GM23248 (cell line): ENCODE measurements at regions not wholly inside any gene's neighbourhood (a gene's known extent, or its start where the extent isn't known, plus 50 kb on each side); places are given as distances from the start of the nearest gene placed in this dataset.

ENCODE experiments used
- DNase-seq: peaks from one replicate; pipeline ENCODE4 v3.0.0-alpha.2; 2015
- H2AFZ ChIP-seq: fragments of 200-600 bp; sonication (generic); 2 replicates; pipeline ENCODE4 v1.6.1; 2016; ENCODE audit warnings: antibody characterized with exemption
- H3F3A ChIP-seq: fragments of 200-600 bp; sonication (generic); 2 replicates; pipeline ENCODE4 v1.6.1; 2016; ENCODE audit warnings: mild to moderate bottlenecking, antibody characterized with exemption, mixed run types; ENCODE audit not compliant: insufficient read depth
- H3K27ac ChIP-seq: fragments of 200-600 bp; sonication (generic); 2 replicates; pipeline ENCODE4 v1.5.1; 2016; ENCODE audit warnings: mild to moderate bottlenecking
- H3K27me3 ChIP-seq: fragments of 200-600 bp; sonication (generic); replicated peaks from 2 replicates; pipeline ENCODE4 v1.6.1; 2016; ENCODE audit warnings: mild to moderate bottlenecking; ENCODE audit not compliant: insufficient read depth
- H3K36me3 ChIP-seq: fragments of 200-600 bp; sonication (generic); 2 replicates; pipeline ENCODE4 v1.6.1; 2016; ENCODE audit warnings: low read depth, mild to moderate bottlenecking
- H3K4me1 ChIP-seq: fragments of 200-600 bp; sonication (generic); 2 replicates; pipeline ENCODE4 v1.6.1; 2016; ENCODE audit warnings: mild to moderate bottlenecking; ENCODE audit not compliant: insufficient read depth
- H3K4me2 ChIP-seq: fragments of 200-600 bp; sonication (generic); one replicate; pipeline ENCODE4 v1.6.1; 2016; ENCODE audit warnings: mild to moderate bottlenecking; ENCODE audit not compliant: unreplicated experiment
- H3K4me3 ChIP-seq: fragments of 200-600 bp; sonication (generic); 2 replicates; pipeline ENCODE4 v1.5.1; 2016; ENCODE audit warnings: mild to moderate bottlenecking
- H3K79me2 ChIP-seq: fragments of 200-600 bp; sonication (generic); 2 replicates; pipeline ENCODE4 v1.6.1; 2016; ENCODE audit warnings: mild to moderate bottlenecking; ENCODE audit not compliant: insufficient read depth
- H3K9ac ChIP-seq: fragments of 200-600 bp; sonication (generic); 2 replicates; pipeline ENCODE4 v1.6.1; 2016; ENCODE audit warnings: mild to moderate bottlenecking
- H3K9me2 ChIP-seq: fragments of 200-600 bp; sonication (generic); 2 replicates; pipeline ENCODE4 v1.6.1; 2016; ENCODE audit warnings: mixed run types, mild to moderate bottlenecking, moderate library complexity; ENCODE audit not compliant: insufficient read depth
- H3K9me3 ChIP-seq: fragments of 200-600 bp; sonication (generic); one replicate; pipeline ENCODE4 v1.6.1; 2017; ENCODE audit warnings: low read depth
- H4K20me1 ChIP-seq: fragments of 200-600 bp; sonication (generic); 2 replicates; pipeline ENCODE4 v1.6.0; 2016; ENCODE audit not compliant: insufficient read depth
- EZH2 ChIP-seq: fragments of 200-600 bp; sonication (generic); IDR thresholded peaks from 2 replicates; pipeline ENCODE4 v1.6.1; 2018; ENCODE audit warnings: antibody characterized with exemption, mild to moderate bottlenecking; ENCODE audit not compliant: insufficient read depth, poor library complexity, severe bottlenecking
- EZH2phosphoT487 ChIP-seq: fragments of 200-600 bp; sonication (generic); IDR thresholded peaks from 2 replicates; pipeline ENCODE4 v1.6.1; 2018; ENCODE audit warnings: antibody characterized with exemption, moderate library complexity, mild to moderate bottlenecking, low read depth; ENCODE audit not compliant: insufficient read depth
- WGBS, 2 experiments: methylation state at CpG; one replicate each; pipeline ENCODE4 v1.1.6; 2015 to 2017; ENCODE audit warnings: low lambda C conversion rate in 2 of 2, low coverage in 1 of 2; ENCODE audit errors: missing lambda C conversion rate in 2 of 2; 5-methylcytosine and 5-hydroxymethylcytosine counted together
- in situ Hi-C: fragments of 300-500 bp; cut with MboI; formaldehyde crosslinking; loops from 2 replicates; pipeline ENCODE4 v1.15.0; 2020

DNA sequence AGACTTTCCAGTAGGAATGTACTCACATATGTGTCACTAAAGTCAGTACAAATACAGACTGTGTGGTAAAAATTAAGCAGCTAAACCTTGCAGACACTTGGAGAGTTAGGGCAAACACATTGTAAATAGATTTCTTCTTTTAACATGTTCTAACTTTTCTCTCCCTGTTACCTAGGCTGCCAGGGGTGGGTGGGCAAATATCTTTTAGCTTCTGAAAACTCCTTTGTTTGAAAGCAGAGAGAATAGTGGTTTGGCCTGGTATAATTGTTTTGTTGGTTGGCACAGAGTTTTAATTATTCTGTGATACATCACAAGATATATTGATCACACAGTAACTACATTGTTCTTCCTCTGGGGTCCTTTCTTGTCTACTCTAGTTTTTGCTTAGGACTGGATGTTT is 289.8 kb upstream of the DACH1 start:
- Histone ChIP-seq H4K20me1 (no peaks in the 10 kb centered on the region), H3K4me2 (no peak overlapping the region), H3K36me3 (no peaks in the 10 kb centered on the region), H3K79me2 (no peaks in the 10 kb centered on the region), H3K27ac (no peak overlapping the region), H3K9me2 (no peaks in the 10 kb centered on the region), H3K9ac (no peak overlapping the region), H3K27me3 (no peaks in the 10 kb centered on the region), H3K9me3 (no peaks in the 10 kb centered on the region), H3K4me1 (no peaks in the 10 kb centered on the region), H3F3A (no peaks in the 10 kb centered on the region), H2AFZ (no peak overlapping the region), H3K4me3 (no peak overlapping the region)
- DNase-seq = no peak
- no peak for TF ChIP-seq EZH2
- no peak for TF ChIP-seq EZH2phosphoT487
- in situ Hi-C loops = no loop called here

DNA sequence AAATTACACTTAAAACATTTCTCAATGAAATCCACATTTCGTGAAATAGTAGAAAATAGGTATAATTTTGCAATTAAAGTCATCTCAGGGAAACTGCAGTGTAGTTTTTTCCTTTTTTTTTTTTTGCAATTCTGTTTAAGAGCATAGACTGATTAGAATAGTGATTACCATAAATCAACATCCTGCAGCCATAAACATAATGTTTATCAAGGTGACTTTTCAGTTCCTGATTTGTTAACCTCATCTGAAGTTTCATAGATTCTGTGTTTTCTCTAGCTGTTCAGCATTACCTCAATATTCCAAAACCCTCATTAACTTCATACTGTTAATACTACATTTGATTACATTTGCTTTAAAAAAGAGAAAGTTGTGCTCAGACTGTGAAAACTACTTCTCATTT is 286.3 kb upstream of the DACH1 start:
- Histone ChIP-seq H3K27me3 (no peaks in the 10 kb centered on the region), H4K20me1 (no peaks in the 10 kb centered on the region), H3K79me2 (no peaks in the 10 kb centered on the region), H3F3A (no peaks in the 10 kb centered on the region), H3K4me2 (no peak overlapping the region), H3K9me2 (no peaks in the 10 kb centered on the region), H3K4me1 (no peaks in the 10 kb centered on the region), H3K4me3 (no peak overlapping the region), H3K9ac (no peak overlapping the region), H3K9me3 (no peaks in the 10 kb centered on the region), H3K27ac (no peak overlapping the region), H2AFZ (no peak overlapping the region), H3K36me3 (no peaks in the 10 kb centered on the region)
- in situ Hi-C loops = no loop called here
- DNase-seq = no peak
- 2 to 4% methylated on average over 1 of the region's 1 CpG for WGBS, 2 experiments
- TF ChIP-seq EZH2phosphoT487 = no peak

DNA sequence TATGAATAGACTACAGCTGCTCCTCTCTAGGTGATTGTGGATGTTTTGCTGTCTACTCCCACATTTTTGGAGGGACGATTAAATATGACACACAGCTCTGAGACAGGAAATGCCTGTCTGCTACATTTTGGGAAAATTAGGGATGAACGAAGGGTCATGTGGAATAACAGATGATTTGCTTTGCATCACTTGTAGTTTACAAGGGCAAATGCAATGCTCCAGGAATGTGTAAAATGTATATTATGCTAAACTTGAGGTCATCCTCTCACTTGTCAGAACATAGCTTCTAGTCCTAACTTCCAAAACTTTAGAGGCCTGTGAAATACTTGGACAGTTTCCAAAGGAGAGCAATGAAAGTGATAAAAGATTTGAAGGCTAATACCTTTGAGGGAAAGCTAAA is 284.2 kb upstream of the DACH1 start:
- DNase-seq = no peak
- no peaks in the 10 kb centered on the region for H4K20me1 ChIP-seq
- H3K4me3 ChIP-seq = no peak overlapping the region
- no peak overlapping the region for H3K9ac ChIP-seq
- H3K79me2 ChIP-seq = no peaks in the 10 kb centered on the region
- H3K4me1 ChIP-seq = no peaks in the 10 kb centered on the region
- no peaks in the 10 kb centered on the region for H3K9me3 ChIP-seq
- H2AFZ ChIP-seq = no peak overlapping the region
- no peaks in the 10 kb centered on the region for H3F3A ChIP-seq
- no peaks in the 10 kb centered on the region for H3K9me2 ChIP-seq
- H3K36me3 ChIP-seq = no peaks in the 10 kb centered on the region
- H3K27ac ChIP-seq = no peak overlapping the region
- H3K4me2 ChIP-seq = no peak overlapping the region
- no peaks in the 10 kb centered on the region for H3K27me3 ChIP-seq
- TF ChIP-seq EZH2phosphoT487 = no peak
- TF ChIP-seq EZH2 = no peak
- in situ Hi-C loops = no loop called here
- WGBS, 2 experiments = 0 to 1% methylated on average over 2 of the region's 2 CpGs

DNA sequence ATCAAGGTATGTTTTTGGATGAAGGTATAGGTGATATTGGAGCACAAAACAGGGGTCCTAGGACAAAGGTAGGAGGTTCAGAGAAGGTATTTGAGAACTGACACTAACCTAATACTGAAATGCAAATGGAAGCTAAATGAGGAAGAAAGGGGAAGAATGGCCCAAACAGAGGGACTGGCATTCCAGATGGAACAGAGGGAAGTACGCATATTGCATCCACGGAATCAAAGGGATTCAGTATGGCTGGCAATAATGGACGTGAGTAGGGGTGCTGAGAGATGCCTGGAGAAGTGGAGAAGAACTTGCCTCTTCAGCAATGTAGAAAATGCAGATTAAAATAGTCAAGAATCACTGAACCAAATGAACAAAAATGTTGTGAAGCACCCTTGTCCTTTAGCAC is 283.5 kb upstream of the DACH1 start:
- no peak overlapping the region for H3K9ac ChIP-seq
- H3K4me1 ChIP-seq = no peaks in the 10 kb centered on the region
- TF ChIP-seq EZH2phosphoT487 (no peak), EZH2 (no peak)
- no peak overlapping the region for H3K4me2 ChIP-seq
- H3K9me3 ChIP-seq = no peaks in the 10 kb centered on the region
- no peak for DNase-seq
- WGBS, 2 experiments = 4 to 5% methylated on average over 3 of the region's 3 CpGs
- no peaks in the 10 kb centered on the region for H4K20me1 ChIP-seq
- no peak overlapping the region for H3K27ac ChIP-seq
- H3F3A ChIP-seq = no peaks in the 10 kb centered on the region
- in situ Hi-C loops = no loop called here
- H3K9me2 ChIP-seq = no peaks in the 10 kb centered on the region
- no peaks in the 10 kb centered on the region for H3K36me3 ChIP-seq
- H3K4me3 ChIP-seq = no peak overlapping the region
- H3K27me3 ChIP-seq = no peaks in the 10 kb centered on the region
- no peak overlapping the region for H2AFZ ChIP-seq
- H3K79me2 ChIP-seq = no peaks in the 10 kb centered on the region

DNA sequence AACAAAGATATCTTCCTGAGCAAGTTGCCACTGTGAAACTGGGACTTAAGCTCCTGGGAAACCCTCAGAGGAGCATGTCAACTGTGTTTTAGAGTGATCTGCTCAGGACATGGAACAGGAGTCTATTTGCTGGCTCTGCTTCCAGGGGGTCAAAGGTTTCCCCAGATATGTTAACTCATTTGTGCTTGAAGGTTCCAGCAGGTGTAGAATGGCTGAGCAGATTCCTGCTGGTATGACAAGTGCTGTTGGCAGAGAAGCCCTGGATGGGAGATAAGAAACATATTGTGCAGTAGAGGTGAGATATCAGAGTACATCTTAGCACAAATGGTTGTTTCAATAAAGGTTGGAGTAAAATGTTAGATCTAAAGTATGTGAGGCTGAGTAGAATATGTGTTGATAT is 282.7 kb upstream of the DACH1 start:
- no peak overlapping the region for H3K4me3 ChIP-seq
- no peaks in the 10 kb centered on the region for H3K79me2 ChIP-seq
- H3F3A ChIP-seq = no peaks in the 10 kb centered on the region
- DNase-seq = no peak
- no peaks in the 10 kb centered on the region for H3K9me2 ChIP-seq
- no peak overlapping the region for H3K27ac ChIP-seq
- H4K20me1 ChIP-seq = no peaks in the 10 kb centered on the region
- no peaks in the 10 kb centered on the region for H3K4me1 ChIP-seq
- H3K36me3 ChIP-seq = no peaks in the 10 kb centered on the region
- no peak for TF ChIP-seq EZH2phosphoT487
- TF ChIP-seq EZH2 = no peak
- no peaks in the 10 kb centered on the region for H3K27me3 ChIP-seq
- no peak overlapping the region for H2AFZ ChIP-seq
- no peak overlapping the region for H3K4me2 ChIP-seq
- in situ Hi-C loops = no loop called here
- H3K9ac ChIP-seq = no peak overlapping the region
- no peaks in the 10 kb centered on the region for H3K9me3 ChIP-seq
